ENCODE measurements at regions not wholly inside any gene's neighbourhood (a gene's known extent, or its start where the extent isn't known, plus 50 kb on each side); places are given as distances from the start of the nearest gene placed in this dataset.

GRCh38 chr16:72723781-72724180, 324.1 kb downstream of the ZFHX3 start:
- TF ChIP-seq CTCF (IDR thresholded peaks at IDR 0.05) (no peak), POLR2A (IDR thresholded peaks at IDR 0.05; ENCODE audit: low read depth) (no peak), POLR2AphosphoS5 (IDR thresholded peaks at IDR 0.05) (no peak), EP300 (IDR thresholded peaks at IDR 0.05) (no peak)

Data from esophagus muscularis mucosa (tissue), 4 donors.